GM21723 (cell line): ENCODE measurements at regions not wholly inside any gene's neighbourhood (a gene's known extent, or its start where the extent isn't known, plus 50 kb on each side); places are given as distances from the start of the nearest gene placed in this dataset.

Experiments
- ATAC-seq: cut with Tn5 transposase; IDR thresholded peaks from one replicate; pipeline ENCODE4 v1.9.1; 2021; ENCODE audit warnings: mild to moderate bottlenecking, moderate library complexity; ENCODE audit not compliant: unreplicated experiment

DNA sequence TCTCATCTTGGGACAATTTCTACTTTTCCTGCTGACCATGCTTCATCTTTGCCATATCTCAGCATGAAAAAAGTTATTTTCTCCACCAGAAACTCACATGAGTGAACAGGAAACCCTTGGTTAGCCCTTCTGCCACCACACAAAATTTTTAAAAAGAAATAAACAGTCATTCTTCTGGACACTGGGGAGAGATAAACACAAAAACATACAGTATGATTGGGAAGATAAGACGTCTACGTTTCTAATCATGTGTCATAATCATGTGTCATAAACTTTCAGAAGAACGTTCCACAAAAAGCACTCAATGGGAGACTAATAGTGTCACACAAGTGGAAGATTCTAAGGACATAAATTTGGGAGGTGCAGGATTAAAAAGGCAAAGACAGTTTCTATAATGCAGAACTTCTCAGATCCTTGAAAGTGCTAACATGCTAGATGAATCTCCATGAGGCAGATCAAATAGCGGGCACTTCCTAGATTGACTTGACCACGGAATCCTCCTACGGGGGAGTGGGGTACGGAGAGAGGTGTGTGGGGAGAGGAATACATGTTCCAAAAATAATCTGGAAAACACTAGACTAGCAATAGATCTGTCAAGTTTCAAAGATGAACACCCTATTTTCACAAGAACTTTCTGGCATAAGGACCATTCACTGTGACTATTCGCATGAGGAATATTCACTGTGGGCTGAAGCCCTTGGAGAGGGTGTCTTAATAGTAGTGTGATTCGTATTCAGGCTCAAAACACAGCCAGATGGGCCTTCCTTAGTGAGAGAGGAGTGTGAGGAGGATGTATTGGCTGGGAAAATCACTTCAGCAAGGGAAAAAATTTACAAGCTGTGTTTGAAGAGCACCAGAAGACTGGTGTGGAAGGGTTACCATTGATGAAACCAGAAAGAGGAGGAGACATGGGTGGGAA lies 206.7 kb downstream of the SETD4 start:
- ATAC-seq = no peak

DNA sequence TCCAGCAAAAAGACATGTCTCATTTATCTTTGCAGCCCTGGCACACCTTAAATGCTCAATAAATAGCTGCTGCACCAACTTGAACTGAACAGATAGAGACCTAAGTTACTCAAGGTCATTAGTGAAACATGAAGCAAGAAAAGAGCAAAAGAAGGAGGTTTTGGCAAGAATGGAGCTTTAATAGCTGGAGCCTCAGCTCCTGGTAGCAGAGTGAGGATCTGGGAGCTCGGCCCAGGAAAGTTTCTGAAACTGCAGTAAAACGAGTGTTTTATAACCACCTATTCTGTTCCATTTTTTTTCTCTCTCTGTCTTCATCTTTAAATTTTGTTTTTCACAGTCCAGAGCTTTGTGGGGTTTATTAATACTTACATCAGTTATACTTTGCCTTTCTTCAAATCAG lies 207.5 kb downstream of the SETD4 start:
- no peak for ATAC-seq

DNA sequence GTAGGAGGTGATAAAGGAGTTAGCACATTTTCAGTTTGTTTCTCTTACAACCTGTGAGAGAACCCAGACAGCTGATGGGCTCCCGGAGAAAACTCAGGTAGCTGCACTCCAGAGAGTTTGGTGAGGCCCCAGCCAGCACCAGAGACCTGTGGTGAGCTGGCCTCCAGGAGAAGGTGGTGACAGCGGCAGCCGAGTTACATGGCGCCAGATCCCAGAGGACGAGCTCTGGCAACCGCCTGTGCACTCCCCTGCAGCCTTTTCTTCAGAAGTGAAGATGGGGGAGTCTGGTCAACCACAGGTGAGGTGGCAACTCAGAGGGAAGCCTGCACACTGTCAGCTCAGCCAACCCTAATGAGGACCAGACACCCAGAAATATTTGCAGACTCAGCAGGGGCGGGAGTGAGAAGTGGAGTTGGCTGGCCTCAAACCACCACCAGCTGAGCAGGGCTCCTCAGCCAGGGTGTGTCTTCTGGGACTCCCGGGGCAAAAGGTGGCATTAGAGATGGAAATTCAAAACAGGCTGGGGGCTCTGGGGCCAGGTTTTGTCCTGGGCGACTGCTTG lies 209.7 kb downstream of the SETD4 start:
- ATAC-seq = no peak

DNA sequence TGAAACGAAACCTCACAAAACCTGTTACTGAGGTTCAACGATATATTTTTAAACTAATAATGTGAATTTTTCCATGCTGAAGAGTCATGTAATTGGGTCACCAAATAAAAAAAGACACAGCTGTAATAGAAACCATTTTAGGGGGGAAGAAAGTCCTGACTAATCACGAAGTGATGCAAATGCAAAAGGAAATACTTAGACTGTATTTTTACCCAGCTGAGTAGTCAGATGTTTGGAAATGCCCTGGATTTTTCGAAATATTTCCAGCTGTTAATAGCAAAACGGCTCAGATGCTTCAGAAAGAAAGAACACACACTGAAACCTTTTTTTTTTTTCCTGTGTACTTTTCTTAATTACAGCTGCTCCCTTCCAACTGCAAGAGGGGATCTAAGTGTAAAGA lies 210.3 kb downstream of the SETD4 start:
- no peak for ATAC-seq

DNA sequence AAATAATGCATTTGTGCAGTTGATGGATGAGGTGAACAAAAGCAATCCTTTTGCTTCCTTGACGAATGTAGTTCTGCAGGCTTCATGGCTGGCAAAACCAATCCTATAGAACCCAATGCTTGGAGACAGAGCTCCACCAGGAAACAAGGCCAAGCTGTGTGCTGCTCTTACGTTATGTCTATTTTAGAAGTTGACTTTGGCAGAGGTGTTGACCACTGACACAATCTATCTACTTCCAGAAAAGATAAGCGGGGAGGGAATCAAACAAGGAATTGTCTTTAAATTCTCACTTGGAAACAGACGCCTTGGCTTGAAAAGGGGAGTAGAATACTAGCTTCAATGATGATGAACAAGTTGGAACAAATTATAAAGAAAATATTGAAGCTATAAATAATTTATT lies 211.2 kb downstream of the SETD4 start:
- no peak for ATAC-seq

DNA sequence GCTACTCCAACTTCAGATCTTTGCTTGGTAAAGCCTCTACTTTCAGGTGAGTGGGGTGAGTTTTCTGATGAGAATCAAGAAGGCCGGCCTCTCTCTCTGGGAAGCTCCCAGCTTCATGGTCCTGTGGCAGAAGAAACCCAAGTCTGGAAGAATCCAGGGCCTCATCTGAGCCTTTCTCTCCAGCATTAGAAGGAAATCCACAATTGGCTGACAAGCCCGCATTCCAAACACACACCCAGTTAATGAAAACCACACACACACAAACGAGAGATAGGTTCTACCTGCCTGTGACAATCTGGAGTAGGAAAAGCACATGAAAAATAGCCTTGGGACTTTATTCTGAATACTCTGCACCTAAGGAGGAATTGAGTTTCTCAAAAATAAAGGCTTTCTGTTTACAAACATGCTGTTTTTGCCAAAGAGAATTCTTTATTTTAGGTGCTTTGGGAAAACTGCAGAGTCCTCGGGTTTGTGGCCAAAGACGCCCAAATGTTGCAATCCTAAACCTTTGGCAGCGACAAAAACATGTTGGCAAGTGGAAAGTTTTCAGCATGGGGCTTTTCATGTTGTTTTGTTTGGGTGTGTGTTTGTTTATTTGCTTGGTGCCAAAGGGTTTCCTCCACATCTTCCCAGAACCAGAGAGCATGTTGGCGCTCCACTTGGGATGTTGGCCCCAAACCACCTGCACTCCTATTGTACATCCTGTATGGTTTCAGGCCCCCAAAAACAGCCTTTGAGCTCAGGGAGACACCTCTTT lies 216.2 kb downstream of the SETD4 start:
- ATAC-seq = no peak

DNA sequence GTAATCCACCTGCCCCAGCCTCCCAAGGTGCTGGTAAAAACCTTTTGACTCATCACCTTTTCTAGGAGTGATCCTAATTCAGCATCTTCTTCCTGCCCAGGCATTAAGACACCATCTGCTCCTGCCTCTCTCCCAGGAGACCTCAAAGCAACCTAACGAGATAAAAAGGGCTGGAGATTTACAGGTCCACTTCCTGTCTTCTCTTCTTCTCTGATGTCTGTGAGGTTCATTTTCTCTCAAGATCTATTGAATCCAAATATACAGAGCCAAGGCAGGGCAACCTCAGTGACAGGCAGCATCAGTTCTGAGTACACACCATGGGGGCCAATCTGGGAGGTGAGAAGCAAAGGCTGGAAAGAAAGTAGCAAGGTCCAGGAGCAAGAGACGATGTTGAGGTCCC lies 219.4 kb downstream of the SETD4 start:
- no peak for ATAC-seq

DNA sequence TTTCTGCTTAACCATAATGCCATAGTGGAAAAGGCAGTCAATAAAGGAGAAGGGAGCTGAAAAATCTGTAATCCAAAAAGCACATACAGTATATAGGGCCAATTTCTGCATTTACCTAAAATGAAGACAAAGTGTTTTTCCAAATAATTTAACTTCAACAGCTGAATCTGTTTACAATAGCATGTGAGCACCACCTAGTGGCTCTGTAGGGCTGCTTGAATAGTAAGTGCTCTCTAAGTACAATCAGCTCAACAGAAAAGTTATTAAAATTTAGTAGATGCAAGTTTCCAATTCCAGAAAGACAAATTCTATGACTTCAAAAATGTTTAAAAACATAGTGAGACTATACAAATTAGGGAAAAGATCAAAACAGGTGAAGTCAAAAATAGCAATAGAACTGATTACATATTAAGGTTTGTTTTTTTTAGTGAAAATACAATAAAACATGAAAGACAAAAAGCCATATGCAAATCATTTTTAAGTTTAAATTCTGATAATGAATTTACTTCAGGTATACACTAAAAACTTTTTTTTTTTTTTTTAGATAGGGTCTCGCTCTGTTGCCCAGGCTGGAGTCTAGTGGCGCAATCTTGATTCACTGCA lies 220.0 kb downstream of the SETD4 start:
- ATAC-seq = no peak

DNA sequence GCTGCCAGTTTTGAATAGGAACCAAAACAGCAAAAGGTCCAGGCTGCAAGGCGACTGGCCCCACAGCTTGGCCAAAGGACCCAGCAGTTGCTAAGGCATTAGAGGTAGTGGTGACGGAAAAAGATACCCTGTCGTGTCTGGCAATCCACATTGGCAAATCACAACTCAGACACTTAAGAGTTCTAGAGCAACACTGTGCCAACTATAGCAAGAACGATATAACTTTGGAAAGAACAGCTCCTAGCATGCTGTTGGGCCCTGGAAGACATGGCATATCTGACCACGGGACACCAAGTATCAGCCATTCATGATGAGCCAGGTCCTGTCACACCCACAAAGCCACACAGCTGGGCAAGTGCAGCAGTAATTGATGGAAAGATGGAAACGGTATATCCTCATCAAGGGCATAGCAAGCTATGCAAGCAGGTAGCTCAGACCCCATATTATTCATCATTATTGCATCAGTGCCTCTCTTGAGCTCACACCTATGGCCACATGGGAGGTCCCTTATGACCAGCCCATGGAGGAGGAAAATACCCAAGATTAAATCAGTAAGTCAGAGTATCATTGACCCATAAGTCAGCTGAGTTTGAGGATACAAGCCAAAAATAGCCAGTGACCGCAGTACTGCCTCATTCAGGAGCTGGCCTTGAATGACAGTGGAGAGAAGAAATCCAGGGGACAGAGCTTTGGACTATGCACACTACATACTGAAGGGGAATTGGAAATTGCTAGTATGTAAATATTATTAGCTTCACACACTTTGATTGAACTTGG lies 221.2 kb downstream of the SETD4 start:
- ATAC-seq = no peak

DNA sequence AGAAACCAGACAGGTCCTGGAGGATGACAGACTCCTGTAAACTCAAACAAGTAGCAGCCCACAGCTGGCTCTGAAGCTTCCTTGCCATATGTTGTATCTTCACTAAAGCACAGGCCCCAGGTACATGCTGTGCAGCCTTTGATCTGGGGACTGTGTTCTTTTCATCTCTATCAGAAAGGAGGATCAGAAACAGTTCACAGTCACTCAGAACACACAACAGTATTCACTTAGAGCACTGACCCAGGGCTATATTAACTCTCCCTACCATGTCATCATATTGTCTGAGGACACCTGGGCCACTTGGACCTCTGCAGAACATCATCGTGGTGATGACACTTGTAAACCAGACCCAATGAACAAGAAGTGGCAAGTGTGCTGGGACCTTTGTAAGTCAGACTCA lies 222.0 kb downstream of the SETD4 start:
- ATAC-seq = no peak

DNA sequence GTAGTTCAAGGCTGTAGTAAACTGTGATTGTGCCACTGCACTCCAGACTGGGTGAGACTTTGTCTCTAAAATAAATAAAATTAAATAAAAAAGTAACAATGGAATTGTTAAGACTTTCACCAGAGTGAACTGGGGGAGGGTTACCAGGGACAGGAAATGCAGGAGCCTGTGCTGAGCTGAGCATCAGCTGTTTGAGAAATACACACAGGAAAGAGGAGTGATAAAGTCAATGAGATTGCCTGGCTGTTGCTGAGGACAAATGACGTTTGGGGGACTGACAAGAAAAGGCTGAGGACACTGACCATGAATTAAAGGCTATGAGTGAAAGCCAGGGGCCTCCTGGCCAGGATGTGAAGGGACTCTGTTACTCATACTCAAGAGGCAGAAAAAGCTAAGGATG lies 226.3 kb downstream of the SETD4 start:
- no peak for ATAC-seq

DNA sequence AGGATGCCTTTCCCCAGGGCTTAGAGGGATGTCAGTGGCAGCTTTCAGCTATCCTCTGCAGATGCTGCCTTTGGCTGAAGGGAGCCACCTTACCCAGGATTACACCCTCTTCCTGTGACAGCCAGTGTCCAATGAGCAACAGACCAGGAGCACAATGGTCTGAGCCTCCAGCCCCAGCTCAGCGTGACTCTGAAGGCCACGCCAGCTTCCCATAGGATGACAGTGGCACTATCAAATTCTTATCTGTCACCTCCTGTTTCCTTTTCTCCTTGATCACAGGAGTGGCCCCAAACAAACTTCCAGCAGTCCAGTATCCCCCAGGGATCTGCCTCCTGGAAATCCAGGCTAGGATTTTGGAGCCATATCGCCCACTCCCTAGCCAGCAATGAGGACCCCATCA lies 226.9 kb downstream of the SETD4 start:
- ATAC-seq = no peak

DNA sequence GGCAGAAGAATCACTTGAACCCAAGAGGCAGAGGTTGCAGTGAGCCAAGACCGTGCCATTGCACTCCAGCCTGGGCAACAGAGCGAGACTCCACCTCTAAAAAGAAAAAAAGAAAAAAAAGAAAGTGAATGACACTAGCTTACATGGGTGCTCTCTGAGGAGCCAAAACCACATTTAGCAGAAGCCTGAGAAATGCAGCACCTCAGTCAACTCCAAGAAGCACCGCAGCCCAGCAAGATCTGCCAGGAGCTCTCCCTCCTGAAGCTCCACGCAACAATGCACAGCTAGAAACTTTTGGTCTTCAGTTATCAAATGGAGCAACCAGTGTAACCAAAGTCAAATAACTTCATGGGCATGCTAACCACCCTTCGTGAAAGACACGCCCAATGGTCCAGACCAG lies 229.1 kb downstream of the SETD4 start:
- ATAC-seq = no peak

DNA sequence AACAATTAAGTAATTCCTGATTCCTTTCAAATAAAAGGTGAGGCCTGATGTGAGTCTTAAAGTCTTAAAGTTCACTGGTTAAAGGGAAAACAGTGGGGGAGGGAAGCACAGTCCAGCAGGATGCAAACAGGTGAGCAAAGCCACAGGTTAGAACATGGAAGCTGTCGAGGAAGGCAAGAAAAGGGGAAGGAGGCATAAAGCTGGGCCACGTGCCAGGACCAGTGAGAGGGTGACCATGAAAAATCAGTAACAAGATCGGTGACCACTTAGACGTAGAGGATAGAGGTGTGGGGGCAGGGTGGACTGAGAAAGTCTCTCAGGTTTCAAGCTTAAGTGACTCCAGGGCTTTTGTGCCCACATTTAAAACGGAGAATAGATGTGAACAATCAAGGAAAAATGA lies 231.3 kb downstream of the SETD4 start:
- no peak for ATAC-seq

DNA sequence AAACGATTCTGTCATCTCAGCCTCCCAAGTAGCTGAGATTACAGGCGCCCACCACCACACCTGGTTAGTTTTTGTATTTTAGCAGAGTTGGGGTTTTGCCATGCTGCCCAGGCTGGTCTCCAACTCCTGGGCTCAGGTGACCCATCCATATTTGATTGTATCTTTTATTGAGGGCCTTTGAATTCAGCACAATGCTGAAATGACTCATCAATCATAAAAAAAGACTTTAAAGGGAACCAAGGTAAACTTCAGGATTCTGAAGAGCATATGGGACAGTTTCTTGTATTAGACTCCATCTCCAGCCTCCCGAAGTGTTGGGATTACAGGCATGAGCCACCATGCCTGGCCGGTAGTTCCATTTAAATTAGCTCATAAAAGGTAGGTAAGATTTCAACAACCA lies 232.2 kb downstream of the SETD4 start:
- no peak for ATAC-seq

DNA sequence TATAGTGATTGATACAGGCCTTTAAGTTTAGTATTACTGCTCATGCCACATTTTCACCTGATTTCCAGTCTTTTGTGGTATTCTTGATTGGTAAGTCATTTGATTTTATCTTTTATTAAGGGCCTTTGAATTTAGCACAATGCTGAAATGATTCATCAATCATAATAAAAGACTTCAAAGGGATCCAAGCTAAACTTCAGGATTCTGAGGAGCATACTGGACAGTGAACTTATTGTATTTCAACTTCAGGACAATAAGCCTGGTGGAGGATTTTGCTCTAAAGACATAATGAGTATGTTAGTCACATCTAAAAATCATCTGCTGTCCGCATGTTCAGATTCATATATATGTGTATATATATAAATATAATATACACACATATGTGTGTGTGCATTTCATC lies 233.3 kb downstream of the SETD4 start:
- no peak for ATAC-seq

DNA sequence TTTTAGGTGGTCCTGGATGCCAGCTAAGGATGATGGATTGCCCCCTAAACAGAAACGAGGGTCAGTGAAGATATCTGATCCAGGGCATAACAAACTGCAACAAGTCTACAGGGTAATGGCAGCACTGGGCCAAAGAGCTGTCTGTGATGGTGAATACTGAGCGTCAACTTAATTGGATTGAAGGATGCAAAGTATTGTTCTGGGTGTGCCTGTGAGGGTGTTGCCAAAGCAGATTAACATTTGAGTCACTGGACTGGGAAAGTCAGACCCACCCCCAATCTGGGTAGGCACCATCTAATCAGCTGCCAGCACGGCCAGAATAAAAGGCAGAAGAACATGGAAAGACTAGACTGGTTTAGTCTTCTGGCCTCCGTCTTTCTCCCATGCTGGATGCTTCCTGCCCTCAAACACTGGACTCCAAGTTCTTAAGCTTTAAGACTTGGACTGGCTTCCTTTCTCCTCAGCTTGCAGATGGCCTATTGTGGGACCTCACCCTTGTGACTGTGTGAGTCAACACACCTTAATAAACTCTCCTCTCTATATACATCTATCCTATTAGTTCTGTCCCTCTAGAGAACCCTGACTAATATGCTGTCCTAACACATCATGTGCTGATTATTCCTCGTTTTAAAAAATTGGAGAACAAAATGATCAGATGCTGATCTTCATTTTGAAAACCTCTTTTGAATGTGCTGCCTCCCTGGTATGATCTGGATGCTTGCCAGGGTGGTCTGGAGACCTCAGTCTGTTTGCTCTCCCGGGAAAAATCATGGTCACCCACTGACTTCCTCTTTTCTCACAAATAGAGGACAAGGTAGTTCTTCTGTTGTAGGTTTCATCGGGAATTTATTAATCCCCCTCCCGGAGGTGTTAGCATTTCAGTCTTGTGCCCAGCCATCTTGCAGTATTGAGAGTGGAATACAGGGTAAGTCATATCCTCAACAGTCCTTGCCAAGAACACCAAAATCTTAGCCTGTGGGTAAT lies 234.7 kb downstream of the SETD4 start:
- ATAC-seq = no peak

DNA sequence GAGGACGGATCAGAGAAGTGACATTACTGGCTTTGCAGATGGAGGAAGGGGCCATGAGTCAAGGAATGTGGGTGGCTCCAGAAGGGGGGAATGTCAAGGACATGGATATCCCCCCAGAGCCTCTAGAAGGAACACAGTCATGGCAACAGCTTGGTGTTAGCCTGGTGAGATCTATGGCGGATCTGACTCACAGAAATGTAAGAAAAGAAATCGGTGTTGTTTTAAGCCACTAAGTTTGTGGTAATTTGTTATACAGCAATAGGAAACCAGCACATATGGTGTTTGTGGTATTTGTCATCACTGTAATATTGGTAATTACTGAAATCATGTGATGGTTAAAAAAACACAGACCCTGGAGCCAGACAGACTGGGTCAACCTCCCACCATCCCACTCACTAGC lies 236.2 kb downstream of the SETD4 start:
- ATAC-seq = no peak

DNA sequence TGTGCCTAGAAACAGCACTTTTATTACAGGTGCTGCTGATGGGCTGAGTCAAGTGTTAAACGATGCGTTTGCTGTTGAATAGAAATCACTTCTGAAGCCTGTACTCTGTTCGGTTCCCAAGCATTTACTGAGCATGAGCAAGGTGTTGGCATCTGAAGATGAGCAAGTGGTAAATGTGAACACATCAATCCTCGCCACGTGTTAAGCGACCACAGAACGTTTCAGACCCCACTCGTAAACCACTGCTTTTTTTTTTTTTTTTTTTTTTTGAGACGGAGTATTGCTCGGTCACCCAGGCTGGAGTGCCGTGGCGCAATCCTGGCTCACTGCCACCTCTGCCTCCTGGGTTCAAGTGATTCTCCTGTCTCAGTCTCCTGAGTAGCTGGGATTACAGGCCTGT lies 241.2 kb downstream of the SETD4 start:
- no peak for ATAC-seq

DNA sequence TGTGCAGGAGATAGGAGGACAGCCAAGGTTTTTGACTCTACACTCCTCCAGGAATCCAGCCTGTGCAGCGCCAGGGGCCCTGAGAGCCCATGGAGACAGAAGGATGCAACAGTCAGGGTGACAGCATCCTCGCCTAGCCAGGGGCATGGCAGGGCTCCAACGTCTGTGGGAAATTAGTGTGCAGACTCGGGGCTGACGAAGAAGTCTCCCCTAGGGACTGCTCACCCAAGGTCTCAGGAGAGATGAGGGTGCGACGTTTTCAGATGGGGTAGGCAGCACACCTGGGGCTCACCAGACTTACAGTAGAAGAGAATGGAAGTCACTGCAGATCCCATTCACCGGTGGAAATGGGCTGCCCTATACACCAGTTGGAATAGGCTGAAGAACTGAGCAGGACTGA lies 241.7 kb downstream of the SETD4 start:
- no peak for ATAC-seq
